ENCODE measurements at regions not wholly inside any gene's neighbourhood (a gene's known extent, or its start where the extent isn't known, plus 50 kb on each side); places are given as distances from the start of the nearest gene placed in this dataset.

GRCh38 chr6:128641703-128642102 lies 121.3 kb upstream of the PTPRK start:
- no peaks in the 10 kb centered on the region for H3K79me2 ChIP-seq (ENCODE audit: control insufficient read depth, insufficient read depth, low read length)
- H4K20me1 ChIP-seq (replicated peaks; ENCODE audit: control insufficient read depth, insufficient read depth, low read length) = no peaks in the 10 kb centered on the region
- H2AFZ ChIP-seq (ENCODE audit: low read depth, low read length) = no peak overlapping the region
- no peak overlapping the region for H3K27ac ChIP-seq (ENCODE audit: extremely low read depth, low read depth, low read length)
- FAIRE-seq = no peak
- peaks cover 3% of the 10 kb centered on the region; the same call in 1 of the 2 replicates for H3K9me3 ChIP-seq (replicated peaks; ENCODE audit: control insufficient read depth, insufficient read depth, low read depth, low read length)
- intact Hi-C loops (cut with micrococcal nuclease) (no loop called here), in situ Hi-C loops (cut with MboI) (no loop called here)
- ATAC-seq = no peak
- H3K4me3 ChIP-seq = no peak overlapping the region
- no TSS peak for BruUV-seq (replicated peaks)
- no peak for DNase-seq (ENCODE audit: extremely low read depth in 1 of 4, low spot score in 3 of 4)
- no peak overlapping the region for H3K9ac ChIP-seq (ENCODE audit: insufficient read depth in 1 of 2, low read depth in 2 of 2, low read length in 2 of 2)
- no peaks in the 10 kb centered on the region for H3K4me1 ChIP-seq (replicated peaks in 1 of 2; ENCODE audit: control insufficient read depth in 2 of 2, insufficient read depth in 2 of 2, low read length in 2 of 2)
- no peaks in the 10 kb centered on the region for H3K36me3 ChIP-seq (ENCODE audit: control insufficient read depth, insufficient read depth, low read length)
- ChIA-PET CTCF (ENCODE audit: low intra/inter-chr PET ratio) (no interaction called here), POLR2A (no interaction called here)
- H3K9me1 ChIP-seq (ENCODE audit: control insufficient read depth, insufficient read depth, low read length) = no peaks in the 10 kb centered on the region
- H3K27me3 ChIP-seq (ENCODE audit: control insufficient read depth in 2 of 2, insufficient read depth in 2 of 2, low read length in 2 of 2) = no peaks in the 10 kb centered on the region
- H3K4me2 ChIP-seq (ENCODE audit: insufficient read depth, low read length) = no peak overlapping the region
- TF ChIP-seq FUS (optimal IDR thresholded peaks at IDR 0.05; ENCODE audit: low read depth, low read length) = no peak
- no peak for TF ChIP-seq GTF3C2 (IDR thresholded peaks at IDR 0.05; ENCODE audit: borderline replicate concordance, extremely low read depth, insufficient read length)
- TF ChIP-seq DMBX1 (CRISPR knock-in tag; IDR thresholded peaks at IDR 0.05; ENCODE audit: borderline replicate concordance) = no peak
- TF ChIP-seq NELFE (IDR thresholded peaks at IDR 0.05; ENCODE audit: insufficient read depth, insufficient read length) = no peak
- TF ChIP-seq ATF7 (IDR thresholded peaks at IDR 0.05) = no peak
- no peak for TF ChIP-seq MYBL2 (IDR thresholded peaks at IDR 0.05; ENCODE audit: low read depth)
- no peak for TF ChIP-seq MYBL2 (CRISPR knock-in tag; IDR thresholded peaks at IDR 0.05; ENCODE audit: borderline replicate concordance)
- no peak for TF ChIP-seq ZNF133 (CRISPR knock-in tag; IDR thresholded peaks at IDR 0.05)
- TF ChIP-seq KDM5B (IDR thresholded peaks at IDR 0.05; ENCODE audit: insufficient replicate concordance, low read depth, low read length) = no peak
- no peak for TF ChIP-seq HLTF (IDR thresholded peaks at IDR 0.05)
- TF ChIP-seq SNAPC5 (CRISPR knock-in tag; IDR thresholded peaks at IDR 0.05) = no peak
- no peak for TF ChIP-seq PYGO2 (tag; IDR thresholded peaks at IDR 0.05)
- TF ChIP-seq ZNF609 (CRISPR knock-in tag; IDR thresholded peaks at IDR 0.05; ENCODE audit: borderline replicate concordance) = no peak
- TF ChIP-seq IRF9 (tag; IDR thresholded peaks at IDR 0.05) = no peak
- no peak for TF ChIP-seq GTF2A2 (tag; IDR thresholded peaks at IDR 0.05)
- TF ChIP-seq ATF1 (CRISPR knock-in tag; IDR thresholded peaks at IDR 0.05) = no peak
- no peak for TF ChIP-seq ATF1 (tag; IDR thresholded peaks at IDR 0.05)
